Loucy (cell line): ENCODE measurements at regions not wholly inside any gene's neighbourhood (a gene's known extent, or its start where the extent isn't known, plus 50 kb on each side); places are given as distances from the start of the nearest gene placed in this dataset.
"Not testable (repeated sequence)": the region's sequence is repeated elsewhere in the genome, so short reads cannot be mapped to it uniquely, and the experiment has no call there.

ENCODE experiments used
- EZH2phosphoT487 ChIP-seq: fragments of 200-600 bp; IDR thresholded peaks from 2 replicates; pipeline ENCODE4 v1.6.1; 2018; ENCODE audit warnings: antibody characterized with exemption, mild to moderate bottlenecking, moderate library complexity, borderline replicate concordance
- TF ChIP-seq, protein P1 (sequence below): fragments of 200-600 bp; sonication (generic); conservative IDR thresholded peaks from 2 replicates; pipeline ENCODE4 v1.5.1; 2014; ENCODE audit warnings: mild to moderate bottlenecking, antibody characterized with exemption, low read length

DNA sequence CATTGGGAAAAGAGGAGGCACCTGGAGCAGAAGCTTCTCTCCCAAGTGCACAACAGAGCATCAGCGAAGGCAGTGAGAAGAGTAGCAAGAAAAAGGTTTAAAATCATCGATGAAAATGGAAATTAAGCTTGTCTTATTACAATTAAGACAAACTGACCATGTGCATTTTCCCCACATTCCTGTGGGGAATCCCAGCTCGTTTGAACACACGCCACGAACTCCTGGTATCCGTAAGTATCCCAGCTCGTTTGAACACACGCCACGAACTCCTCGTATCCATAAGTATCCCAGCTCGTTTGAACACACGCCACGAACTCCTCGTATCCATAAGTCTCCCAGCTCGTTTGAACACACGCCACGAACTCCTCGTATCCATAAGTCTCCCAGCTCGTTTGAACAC is 67.7 kb upstream of the METRNL start:
- TF ChIP-seq, protein P1, sequence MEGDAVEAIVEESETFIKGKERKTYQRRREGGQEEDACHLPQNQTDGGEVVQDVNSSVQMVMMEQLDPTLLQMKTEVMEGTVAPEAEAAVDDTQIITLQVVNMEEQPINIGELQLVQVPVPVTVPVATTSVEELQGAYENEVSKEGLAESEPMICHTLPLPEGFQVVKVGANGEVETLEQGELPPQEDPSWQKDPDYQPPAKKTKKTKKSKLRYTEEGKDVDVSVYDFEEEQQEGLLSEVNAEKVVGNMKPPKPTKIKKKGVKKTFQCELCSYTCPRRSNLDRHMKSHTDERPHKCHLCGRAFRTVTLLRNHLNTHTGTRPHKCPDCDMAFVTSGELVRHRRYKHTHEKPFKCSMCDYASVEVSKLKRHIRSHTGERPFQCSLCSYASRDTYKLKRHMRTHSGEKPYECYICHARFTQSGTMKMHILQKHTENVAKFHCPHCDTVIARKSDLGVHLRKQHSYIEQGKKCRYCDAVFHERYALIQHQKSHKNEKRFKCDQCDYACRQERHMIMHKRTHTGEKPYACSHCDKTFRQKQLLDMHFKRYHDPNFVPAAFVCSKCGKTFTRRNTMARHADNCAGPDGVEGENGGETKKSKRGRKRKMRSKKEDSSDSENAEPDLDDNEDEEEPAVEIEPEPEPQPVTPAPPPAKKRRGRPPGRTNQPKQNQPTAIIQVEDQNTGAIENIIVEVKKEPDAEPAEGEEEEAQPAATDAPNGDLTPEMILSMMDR, result not testable (repeated sequence)
- not testable (repeated sequence) for TF ChIP-seq EZH2phosphoT487
